OCI-LY1 (cell line): ENCODE measurements at regions not wholly inside any gene's neighbourhood (a gene's known extent, or its start where the extent isn't known, plus 50 kb on each side); places are given as distances from the start of the nearest gene placed in this dataset.

Source experiments
- EZH2 ChIP-seq: fragments of 200-600 bp; sonication (generic), shearing (Covaris generic); IDR thresholded peaks from 2 replicates; pipeline ENCODE4 v1.8.0; 2017; ENCODE audit warnings: borderline replicate concordance, mixed run types, mild to moderate bottlenecking, antibody characterized with exemption, low read length, moderate library complexity, mixed read lengths
- TF ChIP-seq, protein P1 (sequence below): fragments of 200-600 bp; sonication (generic), shearing (Covaris generic); IDR thresholded peaks from 2 replicates; pipeline ENCODE4 v1.5.1; 2017; ENCODE audit warnings: mild to moderate bottlenecking, antibody characterized with exemption, low read length, moderate library complexity, mixed read lengths

DNA sequence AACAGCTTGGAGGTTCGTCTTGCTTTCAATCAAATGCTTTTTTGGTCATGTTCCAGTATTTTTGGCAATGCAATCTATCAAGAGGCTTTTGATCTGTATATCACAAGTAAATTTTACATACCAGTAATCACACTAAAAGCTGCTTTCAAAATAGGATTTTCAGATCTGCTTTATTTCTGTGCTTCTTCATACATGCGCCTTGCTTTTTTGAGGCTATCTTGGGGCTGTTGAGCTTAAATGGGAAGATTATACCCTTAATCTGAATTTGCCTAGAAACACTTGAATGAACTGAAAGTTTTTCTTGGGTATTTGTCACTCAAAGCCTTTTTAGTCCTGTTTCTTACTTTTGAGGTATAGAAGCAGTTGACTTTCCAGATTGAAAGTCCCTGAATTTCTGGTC is 62.1 kb upstream of the DCBLD2 start:
- TF ChIP-seq, protein P1, sequence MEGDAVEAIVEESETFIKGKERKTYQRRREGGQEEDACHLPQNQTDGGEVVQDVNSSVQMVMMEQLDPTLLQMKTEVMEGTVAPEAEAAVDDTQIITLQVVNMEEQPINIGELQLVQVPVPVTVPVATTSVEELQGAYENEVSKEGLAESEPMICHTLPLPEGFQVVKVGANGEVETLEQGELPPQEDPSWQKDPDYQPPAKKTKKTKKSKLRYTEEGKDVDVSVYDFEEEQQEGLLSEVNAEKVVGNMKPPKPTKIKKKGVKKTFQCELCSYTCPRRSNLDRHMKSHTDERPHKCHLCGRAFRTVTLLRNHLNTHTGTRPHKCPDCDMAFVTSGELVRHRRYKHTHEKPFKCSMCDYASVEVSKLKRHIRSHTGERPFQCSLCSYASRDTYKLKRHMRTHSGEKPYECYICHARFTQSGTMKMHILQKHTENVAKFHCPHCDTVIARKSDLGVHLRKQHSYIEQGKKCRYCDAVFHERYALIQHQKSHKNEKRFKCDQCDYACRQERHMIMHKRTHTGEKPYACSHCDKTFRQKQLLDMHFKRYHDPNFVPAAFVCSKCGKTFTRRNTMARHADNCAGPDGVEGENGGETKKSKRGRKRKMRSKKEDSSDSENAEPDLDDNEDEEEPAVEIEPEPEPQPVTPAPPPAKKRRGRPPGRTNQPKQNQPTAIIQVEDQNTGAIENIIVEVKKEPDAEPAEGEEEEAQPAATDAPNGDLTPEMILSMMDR = no peak
- TF ChIP-seq EZH2 = no peak
